GM12864 (cell line): ENCODE measurements at regions not wholly inside any gene's neighbourhood (a gene's known extent, or its start where the extent isn't known, plus 50 kb on each side); places are given as distances from the start of the nearest gene placed in this dataset.
"Not testable (repeated sequence)": the region's sequence is repeated elsewhere in the genome, so short reads cannot be mapped to it uniquely, and the experiment has no call there.

Experiments used
- DNase-seq: peaks from one replicate; pipeline ENCODE4 v3.0.0-alpha.2; 2011; ENCODE audit warnings: low read depth
- H3K4me3 ChIP-seq: 2 replicates; pipeline ENCODE4 v1.5.1; 2011; ENCODE audit warnings: mild to moderate bottlenecking, low read depth, low read length, control low read depth
- CTCF ChIP-seq: IDR thresholded peaks from 2 replicates; pipeline ENCODE4 v1.5.1; 2011; ENCODE audit warnings: low read depth, mild to moderate bottlenecking, moderate library complexity, low read length, control low read depth, inconsistent platforms; ENCODE audit errors: missing control alignments

DNA sequence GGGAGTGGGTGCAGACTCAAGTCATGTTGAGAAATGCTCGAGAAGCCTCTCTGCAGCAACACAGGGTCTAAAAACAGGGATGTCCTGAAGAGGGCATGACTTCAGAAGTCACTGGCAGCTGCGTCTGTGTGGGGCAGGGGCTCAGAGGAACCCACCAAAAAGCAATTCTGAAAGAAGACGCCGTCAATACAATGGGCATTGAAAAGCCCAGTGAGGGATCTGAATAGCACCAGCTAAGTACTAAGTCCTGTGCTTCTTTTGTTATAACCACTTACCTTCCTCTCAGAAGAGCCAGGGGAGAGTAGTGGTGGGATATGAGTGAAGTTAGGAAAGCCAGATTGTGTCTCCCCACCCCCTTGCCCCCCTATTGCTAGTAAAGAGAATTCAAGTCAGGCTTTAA is 137.2 kb downstream of the INHBA start:
- no peak overlapping the region for H3K4me3 ChIP-seq
- no peak for DNase-seq
- TF ChIP-seq CTCF: no peak

- no peak for TF ChIP-seq CTCF
- no peak for DNase-seq
- no peak overlapping the region for H3K4me3 ChIP-seq
Observed at GRCh38 chr7:41559426-41559825, 143.5 kb downstream of the INHBA start.

DNA sequence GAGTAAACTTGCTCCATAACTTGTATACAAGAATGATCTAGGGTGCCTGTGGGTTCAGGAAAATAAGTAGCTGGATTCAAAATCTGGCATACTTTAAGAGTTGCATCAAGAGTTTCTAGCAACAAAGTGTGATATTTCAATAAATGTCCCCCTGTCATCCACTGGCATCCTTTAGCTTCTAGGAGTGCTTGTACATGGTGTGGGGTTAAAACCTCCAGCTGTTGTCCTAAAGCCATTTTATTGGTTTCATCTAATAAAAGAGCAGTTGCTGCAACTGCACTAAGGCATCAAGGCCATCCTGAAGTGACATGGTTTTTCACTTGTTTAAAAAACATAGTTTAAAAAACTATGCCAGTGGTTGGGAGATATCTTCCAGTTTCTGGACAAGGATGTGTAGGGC is 148.4 kb downstream of the INHBA start:
- TF ChIP-seq CTCF: no peak
- no peak for DNase-seq
- no peak overlapping the region for H3K4me3 ChIP-seq

GRCh38 chr7:41550046-41550445 is 152.8 kb downstream of the INHBA start:
- H3K4me3 ChIP-seq, DNase-seq: not testable (repeated sequence)

- no peak overlapping the region for H3K4me3 ChIP-seq
- no peak for TF ChIP-seq CTCF
- no peak for DNase-seq
Observed at GRCh38 chr7:41544241-41544640, 158.6 kb downstream of the INHBA start.

DNA sequence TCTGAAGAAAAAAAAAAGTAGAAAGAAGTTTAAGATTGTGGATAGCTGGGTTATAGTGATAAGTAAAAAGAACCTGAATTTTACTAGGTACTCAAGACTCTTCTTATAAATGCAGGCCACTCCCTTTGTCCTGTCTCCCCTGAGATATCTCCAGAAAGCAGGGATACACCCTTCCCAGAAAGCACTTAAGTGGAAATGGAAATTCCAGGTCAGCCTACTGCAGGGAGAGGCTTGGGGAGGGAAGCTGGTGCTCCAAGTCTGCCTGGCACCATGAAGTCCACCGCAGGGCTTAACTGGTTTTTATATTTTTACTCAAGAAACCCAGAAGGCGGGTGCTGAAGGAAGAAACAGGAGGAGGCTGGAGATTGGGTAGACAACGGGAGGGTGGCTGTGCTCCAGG is 162.3 kb downstream of the INHBA start:
- no peak for DNase-seq
- no peak overlapping the region for H3K4me3 ChIP-seq
- TF ChIP-seq CTCF: no peak

DNA sequence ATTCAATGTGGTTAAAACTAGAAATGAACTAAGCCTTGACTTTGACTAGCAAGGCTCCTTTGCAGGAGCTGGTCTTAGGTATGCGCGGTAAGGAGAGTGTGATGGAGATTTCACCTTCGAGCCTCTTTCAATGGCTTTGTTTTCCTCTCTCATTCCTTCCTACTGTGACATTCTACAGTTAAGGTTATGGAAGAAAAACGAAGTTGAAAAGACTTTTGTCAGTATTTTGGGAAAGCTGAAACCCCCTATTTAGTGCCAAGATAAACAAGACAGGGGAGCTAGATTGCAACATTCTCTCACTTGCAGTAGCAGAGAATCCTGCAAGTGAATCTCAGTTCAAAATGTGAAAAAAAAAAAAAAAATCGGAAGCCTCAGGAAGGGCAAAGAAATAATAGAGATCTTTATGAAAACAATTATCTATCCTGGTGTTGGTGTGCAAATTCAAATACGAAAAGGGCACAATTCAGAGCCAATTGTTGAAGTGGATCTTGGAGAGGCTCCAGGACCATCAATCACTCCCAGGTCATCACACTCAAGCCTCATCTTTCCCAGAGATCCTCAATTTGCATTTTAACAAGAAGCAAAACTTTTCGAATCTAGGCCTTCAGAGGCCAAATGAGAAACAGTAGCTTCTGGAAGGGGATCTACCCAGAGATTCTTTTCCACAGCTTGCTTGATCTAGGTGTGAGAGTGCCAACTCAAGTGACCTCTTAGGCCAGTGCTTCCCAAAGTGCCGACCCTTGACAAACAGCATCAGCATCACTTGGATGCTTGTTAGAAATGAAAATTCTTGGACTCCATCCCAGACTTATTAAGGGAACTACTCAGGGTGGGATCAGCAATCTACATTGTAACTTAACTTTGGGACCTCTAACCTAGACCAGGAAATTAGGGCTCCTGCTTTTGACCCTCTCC is 163.8 kb downstream of the INHBA start:
- DNase-seq: no peak
- TF ChIP-seq CTCF: no peak
- H3K4me3 ChIP-seq: no peak overlapping the region
